HEK293T (cell line): ENCODE measurements at regions not wholly inside any gene's neighbourhood (a gene's known extent, or its start where the extent isn't known, plus 50 kb on each side); places are given as distances from the start of the nearest gene placed in this dataset.

ENCODE experiments used
- ARNT ChIP-seq: fragments of 450-650 bp; IDR thresholded peaks from 2 replicates; pipeline ENCODE4 v1.6.1; 2017; ENCODE audit warnings: mild to moderate bottlenecking
- BHLHE40 ChIP-seq: fragments of 450-650 bp; IDR thresholded peaks from 2 replicates; pipeline ENCODE4 v1.6.1; 2016; ENCODE audit warnings: mild to moderate bottlenecking, moderate library complexity, borderline replicate concordance
- CTBP1 ChIP-seq: fragments of 450-650 bp; IDR thresholded peaks from 2 replicates; pipeline ENCODE4 v1.6.1; 2016; ENCODE audit warnings: borderline replicate concordance
- ELF4 ChIP-seq: fragments of 450-650 bp; IDR thresholded peaks from 2 replicates; pipeline ENCODE4 v1.6.1; 2017; ENCODE audit warnings: antibody characterized with exemption
- FOXK2 ChIP-seq: fragments of 450-650 bp; IDR thresholded peaks from 2 replicates; pipeline ENCODE4 v1.6.1; 2016; ENCODE audit warnings: mild to moderate bottlenecking
- HDGF ChIP-seq: fragments of 450-650 bp; IDR thresholded peaks from 2 replicates; pipeline ENCODE4 v1.6.1; 2017; ENCODE audit warnings: antibody characterized with exemption, borderline replicate concordance
- NFRKB ChIP-seq: fragments of 450-650 bp; IDR thresholded peaks from 2 replicates; pipeline ENCODE4 v1.6.1; 2016; ENCODE audit warnings: mild to moderate bottlenecking, moderate library complexity
- SP1 ChIP-seq: fragments of 450-650 bp; IDR thresholded peaks from 2 replicates; pipeline ENCODE4 v1.6.1; 2017
- SUZ12 ChIP-seq: fragments of 450-650 bp; IDR thresholded peaks from 2 replicates; pipeline ENCODE4 v1.6.1; 2016; ENCODE audit warnings: mild to moderate bottlenecking
- TARDBP ChIP-seq: fragments of 450-650 bp; IDR thresholded peaks from 2 replicates; pipeline ENCODE4 v1.6.1; 2016
- ZNF384 ChIP-seq: fragments of 450-650 bp; IDR thresholded peaks from 2 replicates; pipeline ENCODE4 v1.6.1; 2016

DNA sequence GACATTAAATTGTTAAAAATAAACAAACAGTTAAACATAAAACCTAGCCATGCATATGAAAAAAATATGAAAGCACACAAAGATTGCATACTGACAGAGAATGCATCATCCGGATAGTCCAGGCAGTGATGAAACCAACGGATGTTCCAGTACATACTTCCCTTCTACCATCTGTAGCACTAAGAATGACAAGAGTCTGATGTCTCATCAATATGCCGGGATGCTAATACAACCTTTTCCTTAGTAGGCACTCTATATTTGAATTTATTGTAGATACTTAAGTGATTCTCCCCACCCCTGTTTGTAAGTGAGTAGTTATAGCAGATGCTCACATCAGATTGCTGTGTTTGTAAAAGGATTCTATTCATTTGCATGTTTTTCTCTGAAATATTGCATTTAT, 571.2 kb upstream of the WWC1 start:
- TF ChIP-seq SP1 (no peak), ZNF384 (no peak), ELF4 (no peak), HDGF (no peak), SUZ12 (no peak), TARDBP (no peak), CTBP1 (no peak), NFRKB (no peak), BHLHE40 (no peak), ARNT (no peak), FOXK2 (no peak)
